RWPE2 (cell line): ENCODE measurements at regions not wholly inside any gene's neighbourhood (a gene's known extent, or its start where the extent isn't known, plus 50 kb on each side); places are given as distances from the start of the nearest gene placed in this dataset.

Source experiments
- ATAC-seq: fragments of 200-7000 bp; cut with Tn5 transposase; 3 replicates; pipeline ENCODE4 v1.9.1; 2021; ENCODE audit warnings: low read depth
- DNase-seq: peaks from one replicate; pipeline ENCODE4 v3.0.0-alpha.2; 2020; ENCODE audit warnings: low spot score
- H3K27ac ChIP-seq: fragments of 450-650 bp; 2 replicates; pipeline ENCODE4 v1.5.1; 2017; ENCODE audit warnings: mild to moderate bottlenecking; ENCODE audit not compliant: poor library complexity, severe bottlenecking
- H3K27me3 ChIP-seq: fragments of 250-450 bp; sonication (Bioruptor Pico); 2 replicates; pipeline ENCODE4 v1.5.1; 2021; ENCODE audit warnings: mild to moderate bottlenecking, moderate library complexity; ENCODE audit not compliant: insufficient read depth, poor library complexity, severe bottlenecking
- H3K36me3 ChIP-seq: fragments of 250-450 bp; sonication (Bioruptor Pico); 2 replicates; pipeline ENCODE4 v1.5.1; 2020; ENCODE audit warnings: low read depth, mild to moderate bottlenecking, moderate library complexity
- H3K4me1 ChIP-seq: fragments of 250-450 bp; sonication (Bioruptor Pico); 2 replicates; pipeline ENCODE4 v1.5.1; 2021; ENCODE audit warnings: mild to moderate bottlenecking, moderate library complexity; ENCODE audit not compliant: insufficient read depth, poor library complexity, severe bottlenecking
- H3K4me3 ChIP-seq: fragments of 250-450 bp; sonication (Bioruptor Pico); 2 replicates; pipeline ENCODE4 v1.5.1; 2021; ENCODE audit warnings: mild to moderate bottlenecking, moderate library complexity; ENCODE audit not compliant: severe bottlenecking
- H3K9me3 ChIP-seq: fragments of 250-450 bp; sonication (Bioruptor Pico); 2 replicates; pipeline ENCODE4 v1.5.1; 2021; ENCODE audit warnings: mild to moderate bottlenecking, moderate library complexity; ENCODE audit not compliant: severe bottlenecking
- TF ChIP-seq, protein P1 (sequence below): fragments of 450-650 bp; IDR thresholded peaks from one replicate; pipeline ENCODE4 v1.5.1; 2017; ENCODE audit warnings: mild to moderate bottlenecking, moderate library complexity; ENCODE audit not compliant: poor library complexity, severe bottlenecking

DNA sequence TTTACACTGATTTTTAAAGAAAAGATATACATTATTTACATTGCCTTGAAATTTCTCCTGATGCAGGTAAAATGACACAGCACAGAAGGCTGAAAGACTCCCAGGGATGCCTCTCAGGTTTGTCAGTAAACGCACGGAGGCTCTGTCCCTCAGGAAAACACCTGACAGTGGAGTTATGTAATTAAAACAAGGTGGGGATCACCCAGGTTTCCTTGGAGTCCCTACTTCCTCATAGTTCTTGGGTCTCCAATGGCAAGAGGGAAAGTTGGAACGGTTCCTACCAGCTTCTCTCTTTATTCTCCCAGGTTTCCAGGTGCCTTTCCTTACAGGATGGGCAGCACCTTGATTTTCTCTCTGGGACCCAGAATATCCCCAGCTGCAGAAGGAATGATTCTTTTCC lies 654.8 kb downstream of the SLC4A3 start:
- DNase-seq (no peak), ATAC-seq (no peak)
- TF ChIP-seq, protein P1, sequence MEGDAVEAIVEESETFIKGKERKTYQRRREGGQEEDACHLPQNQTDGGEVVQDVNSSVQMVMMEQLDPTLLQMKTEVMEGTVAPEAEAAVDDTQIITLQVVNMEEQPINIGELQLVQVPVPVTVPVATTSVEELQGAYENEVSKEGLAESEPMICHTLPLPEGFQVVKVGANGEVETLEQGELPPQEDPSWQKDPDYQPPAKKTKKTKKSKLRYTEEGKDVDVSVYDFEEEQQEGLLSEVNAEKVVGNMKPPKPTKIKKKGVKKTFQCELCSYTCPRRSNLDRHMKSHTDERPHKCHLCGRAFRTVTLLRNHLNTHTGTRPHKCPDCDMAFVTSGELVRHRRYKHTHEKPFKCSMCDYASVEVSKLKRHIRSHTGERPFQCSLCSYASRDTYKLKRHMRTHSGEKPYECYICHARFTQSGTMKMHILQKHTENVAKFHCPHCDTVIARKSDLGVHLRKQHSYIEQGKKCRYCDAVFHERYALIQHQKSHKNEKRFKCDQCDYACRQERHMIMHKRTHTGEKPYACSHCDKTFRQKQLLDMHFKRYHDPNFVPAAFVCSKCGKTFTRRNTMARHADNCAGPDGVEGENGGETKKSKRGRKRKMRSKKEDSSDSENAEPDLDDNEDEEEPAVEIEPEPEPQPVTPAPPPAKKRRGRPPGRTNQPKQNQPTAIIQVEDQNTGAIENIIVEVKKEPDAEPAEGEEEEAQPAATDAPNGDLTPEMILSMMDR, result no peak
- Histone ChIP-seq H3K27me3 (no peaks in the 10 kb centered on the region), H3K9me3 (no peaks in the 10 kb centered on the region), H3K4me3 (no peak overlapping the region), H3K27ac (no peak overlapping the region), H3K4me1 (peaks cover 38% of the 10 kb centered on the region), H3K36me3 (no peaks in the 10 kb centered on the region)

DNA sequence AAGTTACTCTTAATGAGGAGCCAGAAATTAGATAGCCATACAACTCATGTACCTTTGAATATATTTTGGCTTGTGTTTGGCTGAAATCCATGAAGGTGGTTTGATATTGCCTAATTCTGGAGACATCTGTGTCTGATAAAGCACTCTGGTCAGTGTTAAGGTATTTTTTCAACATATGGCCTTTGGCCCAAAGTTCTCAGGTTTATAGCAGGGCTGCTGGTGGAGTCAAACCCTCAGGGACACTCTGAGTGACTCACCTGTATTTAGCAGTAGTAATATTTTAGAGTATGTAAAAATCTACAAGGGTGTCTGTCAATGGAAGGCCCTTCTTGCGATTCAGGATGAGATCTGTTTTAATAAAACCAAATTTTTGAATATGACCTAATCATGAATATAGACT lies 666.5 kb downstream of the SLC4A3 start:
- H3K9me3 ChIP-seq, result no peaks in the 10 kb centered on the region
- H3K27me3 ChIP-seq, result no peaks in the 10 kb centered on the region
- TF ChIP-seq, protein P1, result no peak
- no peak for DNase-seq
- ATAC-seq, result peak; percentile 90
- no peak overlapping the region for H3K4me3 ChIP-seq
- H3K27ac ChIP-seq, result peak overlapping the region; percentile 54
- H3K4me1 ChIP-seq, result peaks cover 3% of the 10 kb centered on the region
- H3K36me3 ChIP-seq, result no peaks in the 10 kb centered on the region

DNA sequence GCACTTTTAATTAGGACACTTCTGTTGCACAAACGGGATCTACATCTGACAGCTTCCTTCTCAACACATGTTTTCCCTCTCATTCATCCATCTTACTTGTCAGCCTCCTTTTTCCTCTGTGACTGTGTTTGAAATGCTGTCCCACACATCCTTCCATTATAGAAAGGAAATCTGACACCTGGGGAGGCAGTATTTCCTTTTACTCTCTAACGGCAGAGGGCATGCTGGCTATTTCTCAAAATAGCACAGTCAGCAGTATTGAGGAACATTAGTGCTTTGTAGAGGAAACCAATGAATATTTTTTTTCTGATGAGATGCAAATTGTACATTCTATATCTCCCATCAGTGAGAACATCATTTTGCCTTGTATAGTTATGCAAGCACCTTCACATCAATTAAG lies 668.7 kb downstream of the SLC4A3 start:
- Histone ChIP-seq H3K4me3 (no peak overlapping the region), H3K4me1 (peaks cover 3% of the 10 kb centered on the region), H3K27ac (no peak overlapping the region), H3K36me3 (no peaks in the 10 kb centered on the region), H3K27me3 (no peaks in the 10 kb centered on the region), H3K9me3 (no peaks in the 10 kb centered on the region)
- TF ChIP-seq, protein P1, result no peak
- DNase-seq, result no peak
- no peak for ATAC-seq

DNA sequence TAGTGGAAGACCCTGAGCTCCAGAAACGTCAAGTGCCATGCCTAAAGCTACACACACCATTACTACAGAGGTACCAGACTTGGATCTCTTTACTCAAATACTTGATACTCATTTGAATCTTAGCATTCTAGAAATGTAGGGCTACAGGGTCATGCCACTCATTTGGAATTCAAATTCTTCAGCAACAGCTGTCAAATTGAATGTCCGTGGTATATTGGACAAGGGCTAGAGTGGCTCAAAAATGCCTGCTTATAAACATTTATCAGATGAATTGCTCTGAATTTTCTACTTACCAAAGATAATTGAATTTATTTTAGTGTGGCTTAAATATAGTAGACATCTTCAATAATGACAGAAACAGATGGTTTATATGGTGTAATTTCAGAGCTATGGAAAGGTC lies 669.7 kb downstream of the SLC4A3 start:
- H3K27me3 ChIP-seq, result no peaks in the 10 kb centered on the region
- no peaks in the 10 kb centered on the region for H3K9me3 ChIP-seq
- H3K36me3 ChIP-seq, result no peaks in the 10 kb centered on the region
- DNase-seq (no peak), ATAC-seq (no peak)
- TF ChIP-seq, protein P1, result no peak
- H3K4me3 ChIP-seq, result no peak overlapping the region
- no peak overlapping the region for H3K27ac ChIP-seq
- peaks cover 3% of the 10 kb centered on the region for H3K4me1 ChIP-seq

DNA sequence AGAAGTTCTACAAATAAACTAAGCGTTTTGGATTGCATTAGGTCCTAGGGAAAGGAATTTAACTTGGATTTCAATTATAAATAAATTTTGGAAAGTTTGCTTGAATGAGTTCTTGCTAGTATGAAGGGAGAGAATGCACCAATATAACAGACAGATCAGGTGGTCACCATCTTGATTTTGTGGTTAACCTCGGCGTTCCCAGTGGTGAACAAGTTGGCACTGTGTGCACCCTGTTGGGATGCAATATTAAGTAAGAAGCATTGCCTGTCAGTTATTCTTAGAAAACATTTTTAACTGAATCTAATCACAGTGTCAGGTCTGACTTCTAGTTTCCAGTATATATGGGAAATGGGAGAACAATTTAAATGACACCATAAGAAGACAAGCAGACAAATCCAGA lies 673.4 kb downstream of the SLC4A3 start:
- DNase-seq (no peak), ATAC-seq (no peak)
- no peaks in the 10 kb centered on the region for H3K27me3 ChIP-seq
- no peaks in the 10 kb centered on the region for H3K4me1 ChIP-seq
- no peak overlapping the region for H3K27ac ChIP-seq
- H3K36me3 ChIP-seq, result no peaks in the 10 kb centered on the region
- TF ChIP-seq, protein P1, result no peak
- no peaks in the 10 kb centered on the region for H3K9me3 ChIP-seq
- no peak overlapping the region for H3K4me3 ChIP-seq
